Upper lobe of left lung (tissue), 6 donors: ENCODE measurements at regions not wholly inside any gene's neighbourhood (a gene's known extent, or its start where the extent isn't known, plus 50 kb on each side); places are given as distances from the start of the nearest gene placed in this dataset.
A peak's percentile ranks its signal among the peaks of the same experiment; 100 is the strongest.
"Not testable (repeated sequence)": the region's sequence is repeated elsewhere in the genome, so short reads cannot be mapped to it uniquely, and the experiment has no call there.

Source experiments
- ATAC-seq, 2 donors: fragments of 200-7000 bp; cut with Tn5 transposase; one replicate each; pipeline ENCODE4 v1.9.1; 2022; ENCODE audit warnings: mild to moderate bottlenecking in 2 of 2, moderate library complexity in 2 of 2; ENCODE audit not compliant: low FRiP score in 2 of 2
- DNase-seq, 2 donors: peaks; one replicate each; pipeline ENCODE4 v3.0.0-alpha.2; 2019 to 2020
- H3K27ac ChIP-seq, 4 donors: fragments of 200-600 bp; sonication (generic); one replicate each; pipeline ENCODE4 v1.5.1; 2016 to 2019
- H3K27me3 ChIP-seq, 4 donors: fragments of 200-600 bp; sonication (generic); one replicate each; pipeline ENCODE4 v1.5.1; 2017 to 2019
- H3K36me3 ChIP-seq, 4 donors: fragments of 200-600 bp; sonication (generic); one replicate each; pipeline ENCODE4 v1.5.1; 2016 to 2019
- H3K4me1 ChIP-seq, 4 donors: fragments of 200-600 bp; sonication (generic); one replicate each; pipeline ENCODE4 v1.5.1; 2018 to 2019
- H3K4me3 ChIP-seq, 4 donors: fragments of 200-600 bp; sonication (generic); one replicate each; pipeline ENCODE4 v1.5.1; 2017 to 2019; ENCODE audit warnings: mild to moderate bottlenecking in 2 of 4, moderate library complexity in 1 of 4
- H3K9me3 ChIP-seq, 4 donors: fragments of 200-600 bp; sonication (generic); one replicate each; pipeline ENCODE4 v1.5.1; 2018 to 2019
- EP300 ChIP-seq, 4 donors: sonication (generic); formaldehyde crosslinking; IDR thresholded peaks; one replicate each; pipeline ENCODE4 v1.5.1; 2017; ENCODE audit warnings: antibody characterized with exemption in 4 of 4, control low read depth in 2 of 4
- POLR2A ChIP-seq, 4 donors: fragments of 450-650 bp; IDR thresholded peaks; one replicate each; pipeline ENCODE4 v1.5.1; 2016 to 2017; ENCODE audit warnings: antibody characterized with exemption in 4 of 4, mild to moderate bottlenecking in 2 of 4
- POLR2AphosphoS5 ChIP-seq, 2 donors: sonication (generic); formaldehyde crosslinking; IDR thresholded peaks; one replicate each; pipeline ENCODE4 v1.5.1; 2017; ENCODE audit warnings: antibody characterized with exemption in 2 of 2
- WGBS, 2 donors: methylation state at CpG; one replicate each; pipeline ENCODE4 v1.1.5; 2017 to 2018; 5-methylcytosine and 5-hydroxymethylcytosine counted together
- TF ChIP-seq, protein P1 (sequence below), 6 experiments: fragments of 450-650 bp in 4 of 6; fragments of 200-600 bp in 2 of 6; sonication (generic) in 2 of 6; IDR thresholded peaks; one replicate each; pipeline ENCODE4 v1.5.1; 2016 to 2019; ENCODE audit warnings: antibody characterized with exemption in 6 of 6
- donor health status: DM: no; HTN: no; CAD: no; lungs with moderate emphysema.
- donor health status: DM: no; HTN: yes; CAD: no; lungs with severe emphysema.

DNA sequence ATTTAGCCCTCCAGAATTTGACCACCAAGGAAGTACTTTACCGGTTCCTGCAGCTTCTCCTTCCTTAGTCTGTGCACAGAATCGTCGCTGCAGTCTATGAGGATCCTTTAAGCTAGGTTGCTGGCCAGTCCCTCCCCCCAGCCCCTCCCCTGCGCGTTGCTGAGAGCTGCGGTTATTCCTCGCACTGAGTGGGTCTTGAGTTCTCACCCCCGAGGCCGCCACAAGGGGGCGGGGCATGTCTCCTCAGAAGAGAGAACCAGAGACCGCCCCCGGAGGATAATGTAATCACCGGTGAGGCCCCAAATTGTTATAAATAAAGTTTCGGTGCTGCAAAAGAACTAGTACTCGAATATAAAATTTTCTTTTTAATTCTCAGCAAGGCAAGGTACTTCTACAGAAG is 1184.9 kb upstream of the CDH2 start:
- no peaks in the 10 kb centered on the region for H3K4me1 ChIP-seq
- WGBS, 2 donors = 88 to 91% methylated on average over 15 of the region's 15 CpGs
- DNase-seq (peak in 1 of 2 donors; percentile 30), ATAC-seq (no peak)
- no peaks in the 10 kb centered on the region for H3K27me3 ChIP-seq
- H3K27ac ChIP-seq = no peak overlapping the region
- no peaks in the 10 kb centered on the region for H3K9me3 ChIP-seq
- no peak overlapping the region for H3K4me3 ChIP-seq
- no peaks in the 10 kb centered on the region for H3K36me3 ChIP-seq
- TF ChIP-seq, protein P1, sequence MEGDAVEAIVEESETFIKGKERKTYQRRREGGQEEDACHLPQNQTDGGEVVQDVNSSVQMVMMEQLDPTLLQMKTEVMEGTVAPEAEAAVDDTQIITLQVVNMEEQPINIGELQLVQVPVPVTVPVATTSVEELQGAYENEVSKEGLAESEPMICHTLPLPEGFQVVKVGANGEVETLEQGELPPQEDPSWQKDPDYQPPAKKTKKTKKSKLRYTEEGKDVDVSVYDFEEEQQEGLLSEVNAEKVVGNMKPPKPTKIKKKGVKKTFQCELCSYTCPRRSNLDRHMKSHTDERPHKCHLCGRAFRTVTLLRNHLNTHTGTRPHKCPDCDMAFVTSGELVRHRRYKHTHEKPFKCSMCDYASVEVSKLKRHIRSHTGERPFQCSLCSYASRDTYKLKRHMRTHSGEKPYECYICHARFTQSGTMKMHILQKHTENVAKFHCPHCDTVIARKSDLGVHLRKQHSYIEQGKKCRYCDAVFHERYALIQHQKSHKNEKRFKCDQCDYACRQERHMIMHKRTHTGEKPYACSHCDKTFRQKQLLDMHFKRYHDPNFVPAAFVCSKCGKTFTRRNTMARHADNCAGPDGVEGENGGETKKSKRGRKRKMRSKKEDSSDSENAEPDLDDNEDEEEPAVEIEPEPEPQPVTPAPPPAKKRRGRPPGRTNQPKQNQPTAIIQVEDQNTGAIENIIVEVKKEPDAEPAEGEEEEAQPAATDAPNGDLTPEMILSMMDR (IDR thresholded peaks at IDR 0.05) = no peak
- no peak for TF ChIP-seq POLR2A (IDR thresholded peaks at IDR 0.05)
- no peak for TF ChIP-seq EP300 (IDR thresholded peaks at IDR 0.05)
- no peak for TF ChIP-seq POLR2AphosphoS5 (IDR thresholded peaks at IDR 0.05)

DNA sequence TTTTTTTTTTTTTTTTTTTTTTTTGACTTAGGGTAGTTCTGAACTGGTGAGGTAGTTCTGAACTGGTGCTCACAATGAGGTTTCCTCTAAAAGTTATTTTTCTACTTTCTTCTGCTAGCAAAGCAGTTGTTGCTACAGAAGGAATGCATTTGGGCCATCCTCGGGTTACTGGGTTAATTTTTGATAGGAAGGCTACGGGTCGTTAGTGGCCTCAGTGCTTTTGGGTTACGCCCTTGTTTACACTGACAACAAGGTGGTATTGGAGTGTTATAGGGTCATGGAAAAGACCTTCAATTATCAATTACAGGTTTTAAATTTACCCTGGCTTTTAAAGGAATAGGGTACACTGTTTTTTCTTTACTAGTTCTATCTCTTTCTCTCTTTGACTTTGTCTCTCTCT is 1183.7 kb upstream of the CDH2 start:
- H3K27me3 ChIP-seq, ATAC-seq, DNase-seq, H3K4me3 ChIP-seq, H3K27ac ChIP-seq, H3K4me1 ChIP-seq, H3K36me3 ChIP-seq, H3K9me3 ChIP-seq: not testable (repeated sequence)
- 68 to 79% methylated on average over 4 of the region's 4 CpGs for WGBS, 2 donors

DNA sequence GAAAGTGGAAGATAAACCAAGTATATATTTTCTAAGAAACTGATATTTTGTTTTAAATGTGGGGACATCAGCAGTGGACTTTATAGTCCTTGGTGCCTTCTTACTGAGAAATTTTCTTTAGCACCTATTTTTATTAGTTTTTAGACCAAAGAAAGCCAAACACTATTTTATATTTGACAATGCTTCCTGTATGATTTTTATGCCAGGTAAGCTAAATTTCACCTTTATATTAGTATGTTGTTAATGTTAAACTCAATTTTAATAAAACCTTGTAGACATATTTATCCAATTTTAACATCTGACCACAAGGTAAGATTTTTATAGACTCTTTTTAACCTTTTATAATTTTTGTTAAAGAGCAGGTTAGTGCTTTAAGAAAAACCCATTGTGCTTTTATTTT is 1182.3 kb upstream of the CDH2 start:
- not testable (repeated sequence) for ATAC-seq, H3K27me3 ChIP-seq, DNase-seq, H3K36me3 ChIP-seq, H3K9me3 ChIP-seq, H3K4me1 ChIP-seq, H3K27ac ChIP-seq, H3K4me3 ChIP-seq

DNA sequence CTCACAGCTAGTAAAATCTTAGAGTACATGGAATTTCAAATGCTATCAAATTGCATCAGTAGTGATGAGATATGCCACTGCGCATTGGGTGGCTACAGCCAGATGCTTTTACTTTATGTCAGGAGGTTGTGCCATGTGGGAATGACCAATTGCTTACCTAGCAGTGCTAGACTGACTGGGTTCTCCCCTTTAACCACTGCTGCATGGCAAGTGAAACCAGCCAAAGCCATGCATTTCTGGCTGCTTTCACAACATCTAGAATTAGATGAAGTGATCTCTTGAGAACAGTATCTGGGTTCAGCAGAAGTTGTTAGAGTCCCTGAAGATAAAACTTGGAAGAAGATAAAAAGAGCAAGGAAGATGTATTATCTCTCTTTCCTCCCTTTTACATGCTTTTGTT is 1174.2 kb upstream of the CDH2 start:
- Histone ChIP-seq H3K27me3 (no peaks in the 10 kb centered on the region), H3K27ac (no peak overlapping the region), H3K4me1 (no peaks in the 10 kb centered on the region), H3K4me3 (no peak overlapping the region), H3K36me3 (no peaks in the 10 kb centered on the region), H3K9me3 (peaks cover 0 to 7% (median 0%) of the 10 kb centered on the region in 4 donors)
- ATAC-seq (no peak), DNase-seq (no peak)
- WGBS, 2 donors = 87 to 100% methylated on average over 1 of the region's 1 CpG
- TF ChIP-seq, protein P1 (IDR thresholded peaks at IDR 0.05) = no peak
- TF ChIP-seq POLR2AphosphoS5 (IDR thresholded peaks at IDR 0.05) (no peak), EP300 (IDR thresholded peaks at IDR 0.05) (no peak), POLR2A (IDR thresholded peaks at IDR 0.05) (no peak)

DNA sequence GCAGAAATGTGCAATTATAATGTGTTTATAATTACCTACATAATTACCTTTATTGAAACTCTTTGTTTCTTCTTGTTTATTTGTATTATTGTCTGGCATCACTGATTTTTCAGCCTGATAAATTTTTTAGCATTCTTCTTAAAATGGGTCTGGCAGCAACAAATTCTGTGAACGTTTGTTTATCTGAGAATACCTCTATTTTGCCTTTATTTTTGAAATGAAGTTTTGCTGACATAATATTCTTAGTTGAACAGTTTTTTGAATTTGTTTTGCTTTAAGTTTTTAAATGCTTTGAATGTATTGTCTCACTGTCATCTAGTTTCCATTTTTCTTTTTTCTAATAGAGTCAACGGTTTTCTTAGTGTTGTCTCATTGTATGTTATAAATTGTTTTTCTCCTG is 1152.0 kb upstream of the CDH2 start:
- Histone ChIP-seq H3K27ac (no peak overlapping the region), H3K4me3 (no peak overlapping the region), H3K36me3 (no peaks in the 10 kb centered on the region), H3K4me1 (no peaks in the 10 kb centered on the region), H3K27me3 (no peaks in the 10 kb centered on the region), H3K9me3 (peaks cover 0 to 10% (median 0%) of the 10 kb centered on the region in 4 donors)
- TF ChIP-seq POLR2AphosphoS5 (IDR thresholded peaks at IDR 0.05) (no peak), EP300 (IDR thresholded peaks at IDR 0.05) (no peak), POLR2A (IDR thresholded peaks at IDR 0.05) (no peak)
- TF ChIP-seq, protein P1 (IDR thresholded peaks at IDR 0.05) = no peak
- WGBS, 2 donors = 70 to 72% methylated on average over 2 of the region's 2 CpGs
- ATAC-seq (no peak), DNase-seq (no peak)

DNA sequence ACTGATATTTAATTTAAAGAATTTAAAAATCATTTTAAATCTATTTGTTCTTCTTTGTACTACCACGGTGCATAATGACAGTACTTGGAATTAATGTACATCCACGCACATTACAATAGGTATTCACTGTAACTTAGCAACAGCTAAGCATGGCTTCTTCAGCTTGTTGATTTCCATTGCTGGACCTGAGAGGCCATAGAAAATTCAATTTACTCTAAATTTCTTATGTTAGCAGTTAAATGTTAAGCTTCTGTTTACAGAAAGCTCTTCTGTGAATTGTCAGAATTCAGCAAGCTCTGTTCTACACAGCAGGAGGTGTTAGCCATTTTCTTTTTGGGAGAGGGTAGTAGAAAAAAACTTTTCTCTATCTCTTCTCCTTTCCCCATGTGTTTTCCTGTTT is 1149.3 kb upstream of the CDH2 start:
- no peaks in the 10 kb centered on the region for H3K36me3 ChIP-seq
- H3K4me3 ChIP-seq = no peak overlapping the region
- no peaks in the 10 kb centered on the region for H3K27me3 ChIP-seq
- no peaks in the 10 kb centered on the region for H3K4me1 ChIP-seq
- H3K27ac ChIP-seq = no peak overlapping the region
- H3K9me3 ChIP-seq = peaks cover 0 to 10% (median 0%) of the 10 kb centered on the region in 4 donors
- TF ChIP-seq, protein P1 (IDR thresholded peaks at IDR 0.05) = no peak
- TF ChIP-seq POLR2AphosphoS5 (IDR thresholded peaks at IDR 0.05) (no peak), POLR2A (IDR thresholded peaks at IDR 0.05) (no peak), EP300 (IDR thresholded peaks at IDR 0.05) (no peak)
- WGBS, 2 donors = 77 to 78% methylated on average over 2 of the region's 2 CpGs
- DNase-seq = no peak
- ATAC-seq = no peak
